ENCODE measurements at regions not wholly inside any gene's neighbourhood (a gene's known extent, or its start where the extent isn't known, plus 50 kb on each side); places are given as distances from the start of the nearest gene placed in this dataset.

DNA sequence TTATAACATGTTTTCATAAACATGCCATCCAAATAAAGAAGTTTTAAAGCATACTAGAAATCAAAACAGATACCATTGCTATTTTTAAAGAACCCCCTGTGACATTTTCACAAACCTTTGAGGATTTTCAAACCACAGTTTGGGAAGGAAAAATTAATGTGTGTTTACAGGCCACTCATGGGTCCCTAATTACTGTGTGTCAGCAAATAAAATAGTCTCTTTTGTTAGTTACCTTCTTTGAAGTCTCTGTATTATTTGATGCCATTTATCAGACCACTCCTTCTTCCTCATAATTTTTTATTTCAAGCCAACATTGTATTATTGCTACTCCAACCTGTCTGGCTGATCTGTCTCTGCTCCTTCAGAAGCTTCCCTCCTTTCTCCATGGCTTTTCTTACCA, 72.6 kb upstream of the TET2 start:
- H3K4me1 ChIP-seq (ENCODE audit: control insufficient read depth in 1 of 2, insufficient read depth in 2 of 2, low read length in 2 of 2), result no peaks in the 10 kb centered on the region
- H3K36me3 ChIP-seq (ENCODE audit: control insufficient read depth in 1 of 2, insufficient read depth in 2 of 2, low read length in 2 of 2), result no peaks in the 10 kb centered on the region
- H3K9me3 ChIP-seq (ENCODE audit: control insufficient read depth in 1 of 2, low read length in 2 of 2), result no peaks in the 10 kb centered on the region
- no peak overlapping the region for H3K4me3 ChIP-seq (ENCODE audit: low read depth in 1 of 2, low read length in 2 of 2)
- H3K27me3 ChIP-seq (ENCODE audit: control insufficient read depth in 1 of 2, insufficient read depth in 2 of 2, low read length in 2 of 2), result no peaks in the 10 kb centered on the region
- H3K27ac ChIP-seq (ENCODE audit: low read depth, low read length), result no peak overlapping the region
- no peak overlapping the region for H3K9ac ChIP-seq (ENCODE audit: low read depth in 1 of 2, low read length in 2 of 2)

DNA sequence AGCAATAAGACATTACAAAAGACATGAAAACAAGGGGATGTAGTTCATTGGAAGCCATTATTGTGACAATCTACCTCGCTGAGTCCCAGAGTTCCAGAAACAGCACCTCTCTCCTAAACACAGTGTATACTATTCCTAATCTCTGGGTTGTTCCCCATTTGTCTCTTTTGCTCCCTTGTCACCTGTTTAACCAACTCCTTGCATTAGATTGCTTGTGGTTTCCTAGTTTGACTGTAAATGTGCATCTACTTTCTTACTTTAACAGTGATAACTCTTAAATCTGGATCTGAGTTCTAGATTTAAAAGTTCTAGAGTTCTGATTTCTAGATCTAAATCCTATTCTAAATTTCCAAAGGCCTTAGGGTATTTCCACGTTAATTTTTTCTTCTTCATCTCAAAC, 71.6 kb upstream of the TET2 start:
- no peaks in the 10 kb centered on the region for H3K27me3 ChIP-seq (ENCODE audit: control insufficient read depth in 1 of 2, insufficient read depth in 2 of 2, low read length in 2 of 2)

DNA sequence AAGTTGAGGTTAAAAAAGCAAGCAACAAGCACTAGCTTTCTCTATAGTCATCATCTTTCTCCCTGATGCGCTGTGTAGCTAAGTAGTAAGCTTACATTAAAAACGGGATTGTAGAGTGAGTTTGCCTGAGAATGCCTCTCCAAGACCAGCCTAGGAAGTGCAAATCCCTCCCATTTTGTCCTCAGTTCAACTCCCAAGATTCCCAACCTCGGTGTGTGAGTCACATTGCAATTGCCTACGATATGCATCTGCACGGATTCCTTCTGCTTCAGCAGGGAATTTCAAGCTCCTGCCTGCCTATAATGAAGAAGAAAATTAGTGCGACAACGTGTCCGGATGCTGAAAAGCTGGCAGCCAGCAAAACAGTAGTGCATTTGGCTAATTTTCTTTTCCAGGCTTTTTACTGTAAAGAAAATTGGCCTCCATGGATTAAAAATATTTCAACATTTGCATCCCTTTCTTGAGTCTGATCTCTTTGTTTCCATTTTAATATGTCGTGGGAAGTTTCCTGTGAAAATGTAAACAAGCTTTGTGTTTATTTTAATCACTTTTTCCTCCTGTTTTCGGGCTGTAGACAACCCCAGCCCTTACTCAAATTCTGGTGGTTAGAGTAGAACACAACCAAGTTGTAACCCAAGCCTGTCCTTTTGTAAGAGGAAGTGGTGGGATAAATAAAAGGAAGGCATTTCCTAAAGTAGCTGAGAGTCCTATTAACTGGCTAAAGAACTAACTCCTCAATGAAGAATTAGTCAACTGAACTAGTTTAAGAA, 58.4 kb upstream of the TET2 start:
- H3K27me3 ChIP-seq (ENCODE audit: control insufficient read depth in 1 of 2, insufficient read depth in 2 of 2, low read length in 2 of 2), result no peaks in the 10 kb centered on the region
- H3K4me3 ChIP-seq (ENCODE audit: low read depth in 1 of 2, low read length in 2 of 2), result peak overlapping the region in 1 of 2 donors; percentile 25
- no peaks in the 10 kb centered on the region for H3K36me3 ChIP-seq (ENCODE audit: control insufficient read depth in 1 of 2, insufficient read depth in 2 of 2, low read length in 2 of 2)
- H3K9me3 ChIP-seq (ENCODE audit: control insufficient read depth in 1 of 2, low read length in 2 of 2), result no peaks in the 10 kb centered on the region
- no peak overlapping the region for H3K27ac ChIP-seq (ENCODE audit: low read depth, low read length)
- no peak overlapping the region for H3K9ac ChIP-seq (ENCODE audit: low read depth in 1 of 2, low read length in 2 of 2)
- no peaks in the 10 kb centered on the region for H3K4me1 ChIP-seq (ENCODE audit: control insufficient read depth in 1 of 2, insufficient read depth in 2 of 2, low read length in 2 of 2)

More for the DNA sequence above, 71.6 kb upstream of the TET2 start:
- Histone ChIP-seq H3K4me3 (ENCODE audit: low read depth in 1 of 2, low read length in 2 of 2) (no peak overlapping the region), H3K36me3 (ENCODE audit: control insufficient read depth in 1 of 2, insufficient read depth in 2 of 2, low read length in 2 of 2) (no peaks in the 10 kb centered on the region), H3K4me1 (ENCODE audit: control insufficient read depth in 1 of 2, insufficient read depth in 2 of 2, low read length in 2 of 2) (no peaks in the 10 kb centered on the region), H3K9ac (ENCODE audit: low read depth in 1 of 2, low read length in 2 of 2) (no peak overlapping the region), H3K9me3 (ENCODE audit: control insufficient read depth in 1 of 2, low read length in 2 of 2) (no peaks in the 10 kb centered on the region), H3K27ac (ENCODE audit: low read depth, low read length) (no peak overlapping the region)

DNA sequence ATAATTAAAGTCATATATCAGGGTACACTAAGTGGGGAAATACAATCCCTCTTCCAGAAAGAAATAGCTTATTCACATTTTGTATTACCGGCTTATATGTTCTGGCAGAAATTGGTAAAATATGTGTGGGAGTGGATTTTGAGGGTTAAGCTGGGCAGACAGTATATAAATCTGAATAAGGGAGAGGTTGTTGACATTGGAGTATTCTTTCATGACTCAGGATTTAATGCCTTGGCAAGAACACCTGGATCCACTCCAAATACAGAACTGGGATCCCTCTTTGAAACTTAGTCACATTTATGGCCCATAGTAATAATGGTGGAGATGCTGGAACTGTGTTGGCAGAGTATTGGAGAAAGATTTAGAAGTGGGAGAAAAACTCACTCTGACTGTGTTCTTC, 54.3 kb upstream of the TET2 start:
- Histone ChIP-seq H3K4me1 (ENCODE audit: control insufficient read depth in 1 of 2, insufficient read depth in 2 of 2, low read length in 2 of 2) (no peaks in the 10 kb centered on the region), H3K27ac (ENCODE audit: low read depth, low read length) (no peak overlapping the region), H3K9ac (ENCODE audit: low read depth in 1 of 2, low read length in 2 of 2) (no peak overlapping the region), H3K9me3 (ENCODE audit: control insufficient read depth in 1 of 2, low read length in 2 of 2) (peaks cover 0 to 2% of the 10 kb centered on the region in 2 donors), H3K4me3 (ENCODE audit: low read depth in 1 of 2, low read length in 2 of 2) (no peak overlapping the region), H3K27me3 (ENCODE audit: control insufficient read depth in 1 of 2, insufficient read depth in 2 of 2, low read length in 2 of 2) (no peaks in the 10 kb centered on the region), H3K36me3 (ENCODE audit: control insufficient read depth in 1 of 2, insufficient read depth in 2 of 2, low read length in 2 of 2) (no peaks in the 10 kb centered on the region)

DNA sequence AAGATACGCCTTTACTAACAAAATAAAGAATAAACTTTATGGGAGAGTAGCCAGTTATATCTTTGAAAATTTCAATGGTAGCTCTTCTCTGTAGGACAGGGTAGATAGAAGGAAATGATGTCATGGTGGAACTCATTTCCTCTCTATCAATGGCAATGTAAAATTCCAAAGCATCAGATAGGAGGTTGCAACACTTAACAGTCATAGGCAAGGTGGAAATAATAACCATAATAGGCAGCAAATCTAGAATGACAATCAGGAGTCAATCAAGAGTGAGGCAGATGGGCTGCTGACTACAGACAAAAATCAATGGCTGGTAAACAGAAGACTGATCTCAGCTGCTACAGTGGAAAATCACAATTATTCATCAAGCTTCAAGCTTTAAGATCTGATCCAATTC, 53.9 kb upstream of the TET2 start:
- Histone ChIP-seq H3K27me3 (ENCODE audit: control insufficient read depth in 1 of 2, insufficient read depth in 2 of 2, low read length in 2 of 2) (no peaks in the 10 kb centered on the region), H3K27ac (ENCODE audit: low read depth, low read length) (no peak overlapping the region)

DNA sequence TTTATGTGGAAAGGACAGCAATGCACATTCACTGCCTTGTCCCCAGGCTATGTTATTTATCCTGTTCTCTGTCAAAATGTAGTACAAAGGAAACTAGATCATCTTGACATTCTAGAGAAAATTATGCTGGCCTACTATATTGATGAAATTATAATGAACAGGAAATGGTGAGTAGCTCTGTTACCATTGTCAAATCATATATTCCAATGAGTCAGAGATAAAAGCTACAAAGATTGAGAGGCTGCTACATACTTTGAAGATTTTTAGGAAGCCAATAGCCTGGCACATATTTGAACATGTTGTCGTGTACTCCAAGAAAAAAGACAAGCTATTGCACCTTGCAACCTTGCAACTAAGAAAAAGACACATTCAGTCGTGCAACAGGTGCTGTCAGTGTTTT, 52.7 kb upstream of the TET2 start:
- Histone ChIP-seq H3K27ac (ENCODE audit: low read depth, low read length) (no peak overlapping the region), H3K9me3 (ENCODE audit: control insufficient read depth in 1 of 2, low read length in 2 of 2) (peaks cover 0 to 2% of the 10 kb centered on the region in 2 donors), H3K27me3 (ENCODE audit: control insufficient read depth in 1 of 2, insufficient read depth in 2 of 2, low read length in 2 of 2) (no peaks in the 10 kb centered on the region), H3K9ac (ENCODE audit: low read depth in 1 of 2, low read length in 2 of 2) (no peak overlapping the region), H3K4me1 (ENCODE audit: control insufficient read depth in 1 of 2, insufficient read depth in 2 of 2, low read length in 2 of 2) (no peaks in the 10 kb centered on the region), H3K36me3 (ENCODE audit: control insufficient read depth in 1 of 2, insufficient read depth in 2 of 2, low read length in 2 of 2) (no peaks in the 10 kb centered on the region), H3K4me3 (ENCODE audit: low read depth in 1 of 2, low read length in 2 of 2) (no peak overlapping the region)

More for the DNA sequence above, 53.9 kb upstream of the TET2 start:
- Histone ChIP-seq H3K9ac (ENCODE audit: low read depth in 1 of 2, low read length in 2 of 2) (no peak overlapping the region), H3K4me1 (ENCODE audit: control insufficient read depth in 1 of 2, insufficient read depth in 2 of 2, low read length in 2 of 2) (no peaks in the 10 kb centered on the region), H3K4me3 (ENCODE audit: low read depth in 1 of 2, low read length in 2 of 2) (no peak overlapping the region), H3K9me3 (ENCODE audit: control insufficient read depth in 1 of 2, low read length in 2 of 2) (peaks cover 0 to 2% of the 10 kb centered on the region in 2 donors), H3K36me3 (ENCODE audit: control insufficient read depth in 1 of 2, insufficient read depth in 2 of 2, low read length in 2 of 2) (no peaks in the 10 kb centered on the region)
